ENCODE measurements at regions not wholly inside any gene's neighbourhood (a gene's known extent, or its start where the extent isn't known, plus 50 kb on each side); places are given as distances from the start of the nearest gene placed in this dataset.

GRCh38 chr14:71225113-71225512 lies 317.9 kb downstream of the PCNX1 start:
- Histone ChIP-seq H3K79me2 (ENCODE audit: low read length) (no peaks in the 10 kb centered on the region), H4K20me1 (ENCODE audit: low read length) (no peaks in the 10 kb centered on the region), H3F3A (ENCODE audit: low read length, unreplicated experiment) (no peaks in the 10 kb centered on the region), H3K27ac (ENCODE audit: low read length) (no peak overlapping the region), H3K9ac (ENCODE audit: low read length) (no peak overlapping the region), H2AFZ (ENCODE audit: low read length) (no peak overlapping the region), H3K9me3 (ENCODE audit: low read length) (no peaks in the 10 kb centered on the region), H3K4me3 (ENCODE audit: low read length) (no peak overlapping the region), H3K4me1 (ENCODE audit: insufficient read depth, low read length) (peaks cover 9% of the 10 kb centered on the region), H3K27me3 (ENCODE audit: low read length) (no peaks in the 10 kb centered on the region), H3K9me2 (replicated peaks; ENCODE audit: low read length) (no peaks in the 10 kb centered on the region), H3K36me3 (ENCODE audit: low read depth, low read length) (no peaks in the 10 kb centered on the region), H3K4me2 (ENCODE audit: low read length) (no peak overlapping the region)
- ChIA-PET CTCF (no interaction called here), POLR2A (ENCODE audit: unreplicated experiment) (no interaction called here)
- intact Hi-C loops (cut with micrococcal nuclease), result no loop called here
- ATAC-seq (no peak), DNase-seq (no peak)
- TF ChIP-seq CTCF (conservative IDR thresholded peaks at IDR 0.05; ENCODE audit: low read depth, low read length) (no peak), EZH2phosphoT487 (IDR thresholded peaks at IDR 0.05; ENCODE audit: borderline replicate concordance, low read length) (no peak), EZH2 (IDR thresholded peaks at IDR 0.05; ENCODE audit: low read length, unreplicated experiment) (no peak)
- no TSS peak for BruUV-seq (replicated peaks)

- Histone ChIP-seq H4K20me1 (ENCODE audit: low read length) (no peaks in the 10 kb centered on the region), H3K36me3 (ENCODE audit: low read depth, low read length) (no peaks in the 10 kb centered on the region), H3K79me2 (ENCODE audit: low read length) (no peaks in the 10 kb centered on the region), H2AFZ (ENCODE audit: low read length) (no peak overlapping the region), H3K9me3 (ENCODE audit: low read length) (no peaks in the 10 kb centered on the region), H3K4me3 (ENCODE audit: low read length) (no peak overlapping the region), H3K9ac (ENCODE audit: low read length) (no peak overlapping the region), H3K4me1 (ENCODE audit: insufficient read depth, low read length) (no peaks in the 10 kb centered on the region), H3K27ac (ENCODE audit: low read length) (no peak overlapping the region), H3K27me3 (ENCODE audit: low read length) (no peaks in the 10 kb centered on the region), H3F3A (ENCODE audit: low read length, unreplicated experiment) (no peaks in the 10 kb centered on the region), H3K9me2 (replicated peaks; ENCODE audit: low read length) (no peaks in the 10 kb centered on the region), H3K4me2 (ENCODE audit: low read length) (no peak overlapping the region)
- intact Hi-C loops (cut with micrococcal nuclease), result no loop called here
- BruUV-seq (replicated peaks), result no TSS peak
- DNase-seq, result no peak
- TF ChIP-seq EZH2phosphoT487 (IDR thresholded peaks at IDR 0.05; ENCODE audit: borderline replicate concordance, low read length) (no peak), CTCF (conservative IDR thresholded peaks at IDR 0.05; ENCODE audit: low read depth, low read length) (no peak), EZH2 (IDR thresholded peaks at IDR 0.05; ENCODE audit: low read length, unreplicated experiment) (no peak)
- POLR2A ChIA-PET (ENCODE audit: unreplicated experiment), result no interaction called here
- CTCF ChIA-PET, result no interaction called here
- ATAC-seq, result no peak
Observed at GRCh38 chr14:71228711-71229110, 321.5 kb downstream of the PCNX1 start.

- Histone ChIP-seq H3F3A (ENCODE audit: low read length, unreplicated experiment) (no peaks in the 10 kb centered on the region), H3K4me1 (ENCODE audit: insufficient read depth, low read length) (no peaks in the 10 kb centered on the region), H3K27ac (ENCODE audit: low read length) (no peak overlapping the region), H3K9me2 (replicated peaks; ENCODE audit: low read length) (no peaks in the 10 kb centered on the region), H3K9ac (ENCODE audit: low read length) (no peak overlapping the region), H3K4me3 (ENCODE audit: low read length) (no peak overlapping the region), H3K4me2 (ENCODE audit: low read length) (no peak overlapping the region), H3K79me2 (ENCODE audit: low read length) (no peaks in the 10 kb centered on the region), H3K36me3 (ENCODE audit: low read depth, low read length) (no peaks in the 10 kb centered on the region), H3K27me3 (ENCODE audit: low read length) (no peaks in the 10 kb centered on the region), H2AFZ (ENCODE audit: low read length) (no peak overlapping the region), H4K20me1 (ENCODE audit: low read length) (no peaks in the 10 kb centered on the region), H3K9me3 (ENCODE audit: low read length) (no peaks in the 10 kb centered on the region)
- ATAC-seq (no peak), DNase-seq (no peak)
- ChIA-PET CTCF (no interaction called here), POLR2A (ENCODE audit: unreplicated experiment) (no interaction called here)
- TF ChIP-seq EZH2phosphoT487 (IDR thresholded peaks at IDR 0.05; ENCODE audit: borderline replicate concordance, low read length) (no peak), CTCF (conservative IDR thresholded peaks at IDR 0.05; ENCODE audit: low read depth, low read length) (no peak), EZH2 (IDR thresholded peaks at IDR 0.05; ENCODE audit: low read length, unreplicated experiment) (no peak)
- intact Hi-C loops (cut with micrococcal nuclease), result no loop called here
- no TSS peak for BruUV-seq (replicated peaks)
Observed at GRCh38 chr14:71229875-71230274, 322.6 kb downstream of the PCNX1 start.
